DND-41 (cell line): ENCODE measurements at regions not wholly inside any gene's neighbourhood (a gene's known extent, or its start where the extent isn't known, plus 50 kb on each side); places are given as distances from the start of the nearest gene placed in this dataset.

ENCODE experiments used
- ATAC-seq: fragments of 200-7000 bp; cut with Tn5 transposase; 3 replicates; pipeline ENCODE4 v1.9.1; 2021; ENCODE audit warnings: low read depth; ENCODE audit not compliant: insufficient read depth
- DNase-seq: peaks from one replicate; pipeline ENCODE4 v3.0.0-alpha.2; 2020
- H2AFZ ChIP-seq: 2 replicates; pipeline ENCODE4 v1.6.0; 2012; ENCODE audit warnings: low read depth, low read length
- H3K27ac ChIP-seq: 2 replicates; pipeline ENCODE4 v1.5.1; 2012; ENCODE audit warnings: low read length, inconsistent platforms
- H3K27me3 ChIP-seq: fragments of 200-600 bp; sonication (generic); 2 replicates; pipeline ENCODE4 v1.6.0; 2012; ENCODE audit warnings: low read length, mild to moderate bottlenecking, inconsistent platforms; ENCODE audit not compliant: insufficient read depth, poor library complexity
- H3K36me3 ChIP-seq: 2 replicates; pipeline ENCODE4 v1.5.1; 2012; ENCODE audit warnings: low read length, inconsistent platforms; ENCODE audit not compliant: insufficient read depth
- H3K4me1 ChIP-seq: 2 replicates; pipeline ENCODE4 v1.5.1; 2012; ENCODE audit warnings: mild to moderate bottlenecking, low read length; ENCODE audit not compliant: insufficient read depth
- H3K4me2 ChIP-seq: 2 replicates; pipeline ENCODE4 v1.6.0; 2012; ENCODE audit warnings: mild to moderate bottlenecking, moderate library complexity, low read length, inconsistent platforms; ENCODE audit not compliant: insufficient read depth
- H3K4me3 ChIP-seq, 2 experiments: fragments of 200-600 bp in 1 of 2; shearing (Covaris generic) in 1 of 2; 2 replicates each; pipeline ENCODE4 v1.5.1; 2012 to 2016; ENCODE audit warnings: inconsistent platforms in 2 of 2, low read length in 2 of 2, mild to moderate bottlenecking in 2 of 2, low read depth in 1 of 2, moderate library complexity in 1 of 2
- H3K79me2 ChIP-seq: 2 replicates; pipeline ENCODE4 v1.6.0; 2012; ENCODE audit warnings: low read length, inconsistent platforms; ENCODE audit not compliant: insufficient read depth
- H3K9ac ChIP-seq: 2 replicates; pipeline ENCODE4 v1.6.0; 2012; ENCODE audit warnings: low read depth, mild to moderate bottlenecking, inconsistent platforms, low read length, moderate library complexity
- H3K9me3 ChIP-seq: 2 replicates; pipeline ENCODE4 v1.5.1; 2012; ENCODE audit warnings: low read length, moderate library complexity, mild to moderate bottlenecking, inconsistent platforms; ENCODE audit not compliant: insufficient read depth, severe bottlenecking
- H4K20me1 ChIP-seq: 2 replicates; pipeline ENCODE4 v1.6.0; 2012; ENCODE audit warnings: low read length; ENCODE audit not compliant: insufficient read depth
- CTCF ChIP-seq: IDR thresholded peaks from 2 replicates; pipeline ENCODE4 v1.5.1; 2012; ENCODE audit warnings: borderline replicate concordance, low read length, moderate library complexity, mild to moderate bottlenecking; ENCODE audit not compliant: poor library complexity, severe bottlenecking; ENCODE audit errors: extremely low read depth
- EZH2 ChIP-seq: IDR thresholded peaks from 3 replicates; pipeline ENCODE4 v1.6.1; 2012; ENCODE audit warnings: borderline replicate concordance, low read depth, mild to moderate bottlenecking, moderate library complexity, low read length, inconsistent platforms; ENCODE audit not compliant: severe bottlenecking

DNA sequence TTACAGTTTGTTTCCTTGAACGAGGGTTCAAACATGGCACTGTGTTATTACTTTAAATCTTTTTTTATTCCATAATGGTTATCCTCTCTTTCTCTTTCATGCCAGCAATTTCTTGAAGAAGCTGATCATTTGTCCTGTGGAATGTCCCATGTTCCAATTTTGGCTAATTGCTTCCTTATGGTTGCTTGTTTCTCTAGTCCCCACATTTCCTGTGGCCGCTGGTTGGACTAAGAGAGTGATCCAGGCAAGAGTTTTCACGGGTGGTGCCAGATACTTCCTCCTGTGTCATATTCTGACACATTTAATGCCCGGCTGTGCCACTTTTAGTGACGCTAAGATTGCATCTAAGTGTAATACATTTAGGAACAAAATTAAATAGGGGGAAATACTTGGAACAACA is 83.8 kb upstream of the FAM169A start:
- DNase-seq (no peak), ATAC-seq (no peak)
- Histone ChIP-seq H3K9ac (no peak overlapping the region), H3K27ac (no peak overlapping the region), H3K4me1 (no peaks in the 10 kb centered on the region), H3K4me3 (no peak overlapping the region), H4K20me1 (no peaks in the 10 kb centered on the region), H3K4me2 (no peak overlapping the region), H3K36me3 (no peaks in the 10 kb centered on the region), H3K79me2 (no peaks in the 10 kb centered on the region), H3K27me3 (peaks cover 3% of the 10 kb centered on the region), H2AFZ (no peak overlapping the region), H3K9me3 (no peaks in the 10 kb centered on the region)
- TF ChIP-seq EZH2 (no peak), CTCF (no peak)

DNA sequence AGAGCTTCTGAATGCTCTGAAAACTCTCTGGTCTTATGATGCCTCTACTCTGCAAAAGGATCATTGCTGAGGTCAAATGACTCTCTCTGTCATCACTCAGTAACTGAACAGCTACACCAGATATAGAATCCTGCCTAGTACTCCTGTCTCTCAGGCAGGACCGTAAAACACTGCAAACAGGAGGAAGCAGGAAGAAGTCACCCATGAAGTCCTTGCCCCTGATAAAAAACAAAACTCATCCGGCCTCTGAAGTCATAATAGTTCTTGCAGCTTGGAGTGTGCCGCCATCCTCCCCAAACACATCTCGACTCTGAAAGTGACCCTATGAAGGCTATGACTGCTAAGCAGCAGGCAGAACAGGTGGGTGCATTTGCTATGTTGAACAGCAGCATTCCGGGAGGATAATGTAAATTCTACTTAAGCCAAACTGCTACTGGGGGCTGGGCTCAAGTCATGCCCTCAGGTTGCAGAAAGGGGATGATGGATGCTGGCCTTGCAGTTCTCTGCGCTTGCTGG is 81.9 kb upstream of the FAM169A start:
- ATAC-seq (no peak), DNase-seq (no peak)
- no peak overlapping the region for H3K27ac ChIP-seq
- no peaks in the 10 kb centered on the region for H3K4me1 ChIP-seq
- peaks cover 3% of the 10 kb centered on the region for H3K27me3 ChIP-seq
- TF ChIP-seq EZH2 (no peak), CTCF (no peak)
- no peaks in the 10 kb centered on the region for H3K9me3 ChIP-seq
- H3K9ac ChIP-seq: no peak overlapping the region
- H3K79me2 ChIP-seq: no peaks in the 10 kb centered on the region
- H3K4me3 ChIP-seq: no peak overlapping the region
- no peaks in the 10 kb centered on the region for H3K36me3 ChIP-seq
- no peak overlapping the region for H3K4me2 ChIP-seq
- H4K20me1 ChIP-seq: no peaks in the 10 kb centered on the region
- H2AFZ ChIP-seq: no peak overlapping the region

- DNase-seq: no peak
- H3K36me3 ChIP-seq: no peaks in the 10 kb centered on the region
- no peak overlapping the region for H2AFZ ChIP-seq
- no peak overlapping the region for H3K4me2 ChIP-seq
- no peaks in the 10 kb centered on the region for H3K9me3 ChIP-seq
- H3K27ac ChIP-seq: no peak overlapping the region
- H3K27me3 ChIP-seq: no peaks in the 10 kb centered on the region
- no peak overlapping the region for H3K4me3 ChIP-seq
- ATAC-seq: no peak
- no peaks in the 10 kb centered on the region for H4K20me1 ChIP-seq
- H3K4me1 ChIP-seq: no peaks in the 10 kb centered on the region
- H3K9ac ChIP-seq: no peak overlapping the region
- no peaks in the 10 kb centered on the region for H3K79me2 ChIP-seq
- no peak for TF ChIP-seq CTCF
- no peak for TF ChIP-seq EZH2
Observed at GRCh38 chr5:74946471-74946870, 80.3 kb upstream of the FAM169A start.
